HepG2 (cell line): ENCODE measurements at regions not wholly inside any gene's neighbourhood (a gene's known extent, or its start where the extent isn't known, plus 50 kb on each side); places are given as distances from the start of the nearest gene placed in this dataset.

ENCODE experiments used
- ATAC-seq: fragments of 200-7000 bp; cut with Tn5 transposase; 3 replicates; pipeline ENCODE4 v1.9.1; 2020; ENCODE audit warnings: mild to moderate bottlenecking, moderate library complexity
- BruUV-seq: library from RNA; stranded (reverse); fragments of 400-500 nt; replicated peaks from 2 replicates; lab custom pipeline; 2021; lab: Mats Ljungman, UMichigan
- CTCF ChIA-PET: fragments of 300-600 bp; formaldehyde crosslinking; extraction: SDS; loops from one replicate; lab custom pipeline; 2021; ENCODE audit warnings: low total read pairs, inconsistent platforms, low intra/inter-chr PET ratio; lab: Yijun Ruan, JAX
- POLR2A ChIA-PET: fragments of 350-600 bp; sonication (Branson Sonifier 250); formaldehyde crosslinking; loops from one replicate; lab custom pipeline; 2020; ENCODE audit warnings: antibody characterized with exemption, inconsistent platforms; lab: Yijun Ruan, JAX
- DNase-seq: peaks from one replicate; pipeline ENCODE4 v3.0.0-alpha.2; 2015; ENCODE audit warnings: low spot score
- FAIRE-seq: peaks from 3 replicates; lab custom pipeline; 2011; peaks lifted over from hg19 to GRCh38; lab: Jason Lieb, UNC
- H2AFZ ChIP-seq: one replicate; pipeline ENCODE4 v1.6.1; 2011; ENCODE audit warnings: low read length, inconsistent platforms
- H3K27ac ChIP-seq: fragments of 300-600 bp; 3 replicates; pipeline ENCODE4 v1.8.0; 2011; ENCODE audit warnings: mixed run types, mild to moderate bottlenecking, mixed read lengths, low read length, inconsistent platforms; ENCODE audit not compliant: insufficient read depth; ENCODE audit errors: extremely low read length
- H3K27me3 ChIP-seq, 2 experiments: fragments of 200-600 bp in 1 of 2; 2 replicates in 1 of 2; 3 replicates in 1 of 2; pipeline versions ENCODE4 v1.6.0 to v1.8.0; 2011; ENCODE audit warnings: low read length in 2 of 2, mild to moderate bottlenecking in 2 of 2, moderate library complexity in 2 of 2, inconsistent platforms in 1 of 2; ENCODE audit not compliant: insufficient read depth in 2 of 2, control insufficient read depth in 1 of 2
- H3K36me3 ChIP-seq, 2 experiments: fragments of 200-600 bp in 1 of 2; replicated peaks in 1 of 2; 2 replicates in 1 of 2; 3 replicates in 1 of 2; pipeline versions ENCODE4 v1.5.1 to v1.8.0; 2011; ENCODE audit warnings: low read length in 2 of 2, inconsistent platforms in 1 of 2; ENCODE audit not compliant: insufficient read depth in 2 of 2, control insufficient read depth in 1 of 2
- H3K4me1 ChIP-seq: 2 replicates; pipeline ENCODE4 v1.5.1; 2012; ENCODE audit warnings: low read length, inconsistent platforms; ENCODE audit not compliant: insufficient read depth
- H3K4me2 ChIP-seq: 2 replicates; pipeline ENCODE4 v1.6.0; 2011; ENCODE audit warnings: low read depth, low read length, inconsistent platforms
- H3K4me3 ChIP-seq, 3 experiments: fragments of 200-600 bp in 1 of 3; sonication (generic), shearing (Covaris generic) in 1 of 3; replicated peaks in 1 of 3; 2 replicates each; pipeline ENCODE4 v1.5.1; 2011 to 2016; ENCODE audit warnings: low read length in 3 of 3, inconsistent platforms in 2 of 3, low read depth in 2 of 3, mild to moderate bottlenecking in 2 of 3, control low read depth in 1 of 3, mixed read lengths in 1 of 3; ENCODE audit not compliant: insufficient read depth in 1 of 3
- H3K79me2 ChIP-seq: one replicate; pipeline ENCODE4 v1.6.1; 2011; ENCODE audit warnings: low read length, inconsistent platforms; ENCODE audit not compliant: insufficient read depth
- H3K9ac ChIP-seq: 2 replicates; pipeline ENCODE4 v1.6.0; 2011; ENCODE audit warnings: mild to moderate bottlenecking, low read depth, low read length, inconsistent platforms; ENCODE audit not compliant: insufficient read depth
- H3K9me3 ChIP-seq: 2 replicates; pipeline ENCODE4 v1.5.1; 2012; ENCODE audit warnings: mild to moderate bottlenecking, low read length
- H4K20me1 ChIP-seq: 2 replicates; pipeline ENCODE4 v1.6.0; 2011; ENCODE audit warnings: inconsistent platforms, mild to moderate bottlenecking, low read length, moderate library complexity; ENCODE audit not compliant: insufficient read depth
- CEBPB ChIP-seq: IDR thresholded peaks from 2 replicates; pipeline ENCODE4 v1.6.1; 2011; ENCODE audit warnings: low read depth, low read length, improper control_type of control experiment, borderline replicate concordance
- DZIP1 ChIP-seq: sonication (generic); formaldehyde crosslinking; IDR thresholded peaks from 2 replicates; pipeline ENCODE4 v1.5.0; 2020; ENCODE audit warnings: mild to moderate bottlenecking, missing genetic modification reagents
- FOXC1 ChIP-seq: sonication (generic); formaldehyde crosslinking; IDR thresholded peaks from 2 replicates; pipeline ENCODE4 v1.8.0; 2022; ENCODE audit warnings: mild to moderate bottlenecking, missing genetic modification reagents, borderline replicate concordance
- NFIB ChIP-seq: sonication (generic); formaldehyde crosslinking; IDR thresholded peaks from 2 replicates; pipeline ENCODE4 v1.9.0; 2021; ENCODE audit warnings: missing genetic modification reagents, mild to moderate bottlenecking, borderline replicate concordance
- PATZ1 ChIP-seq: sonication (generic); formaldehyde crosslinking; IDR thresholded peaks from 2 replicates; pipeline ENCODE4 v1.4.0; 2020; ENCODE audit warnings: missing genetic modification reagents
- SALL2 ChIP-seq: sonication (generic); formaldehyde crosslinking; IDR thresholded peaks from 2 replicates; pipeline ENCODE4 v1.8.1; 2023; ENCODE audit warnings: mild to moderate bottlenecking, missing genetic modification reagents, inconsistent platforms
- THAP9 ChIP-seq: sonication (generic); formaldehyde crosslinking; IDR thresholded peaks from 2 replicates; pipeline ENCODE4; 2020; ENCODE audit warnings: missing genetic modification reagents, mild to moderate bottlenecking, borderline replicate concordance
- ZHX2 ChIP-seq, 2 experiments: sonication (generic) in 1 of 2; formaldehyde crosslinking in 1 of 2; IDR thresholded peaks; 2 replicates each; pipeline versions ENCODE4 v1.6.1 to v1.9.0; 2014 to 2022; ENCODE audit warnings: antibody characterized with exemption in 1 of 2, borderline replicate concordance in 1 of 2, inconsistent platforms in 1 of 2, low read depth in 1 of 2, missing genetic modification reagents in 1 of 2
- ZNF143 ChIP-seq: sonication (generic); formaldehyde crosslinking; IDR thresholded peaks from 2 replicates; pipeline ENCODE4 v1.4.0; 2020; ENCODE audit warnings: missing genetic modification reagents
- ZNF530 ChIP-seq: sonication (generic); formaldehyde crosslinking; IDR thresholded peaks from 2 replicates; pipeline ENCODE4 v1.5.0; 2020; ENCODE audit warnings: low read depth, mild to moderate bottlenecking, missing genetic modification reagents
- WGBS: methylation state at CpG from one replicate; pipeline ENCODE4 v1.1.6; 2017; ENCODE audit warnings: low lambda C conversion rate; 5-methylcytosine and 5-hydroxymethylcytosine counted together
- in situ Hi-C: cut with HindIII; loops from 2 replicates; pipeline ENCODE4 v1.10.0; 2017; ENCODE audit warnings: low pct_unique_long_range_greater_than_20kb; ENCODE audit not compliant: extremely low pct_ligation_motif_present
- intact Hi-C: fragments of 100-400 bp; cut with micrococcal nuclease; formaldehyde crosslinking; loops from one replicate; pipeline ENCODE4 v1.10.0; 2022; ENCODE audit not compliant: unreplicated experiment

GRCh38 chr13:89796196-89796595, 1551.3 kb upstream of the MIR17HG start:
- no peaks in the 10 kb centered on the region for H3K4me1 ChIP-seq
- no peak overlapping the region for H3K9ac ChIP-seq
- H2AFZ ChIP-seq: no peak overlapping the region
- ChIA-PET CTCF (no interaction called here), POLR2A (no interaction called here)
- no peak for FAIRE-seq
- no peak overlapping the region for H3K27ac ChIP-seq
- no peaks in the 10 kb centered on the region for H3K9me3 ChIP-seq
- H3K4me2 ChIP-seq: no peak overlapping the region
- ATAC-seq: no peak
- H3K79me2 ChIP-seq: no peaks in the 10 kb centered on the region
- no peaks in the 10 kb centered on the region for H3K27me3 ChIP-seq
- WGBS: 4% methylated on average over 4 of the region's 4 CpGs
- no peak for DNase-seq
- intact Hi-C loops: no loop called here
- H3K4me3 ChIP-seq: no peak overlapping the region
- no TSS peak for BruUV-seq
- in situ Hi-C loops: no loop called here
- H3K36me3 ChIP-seq: no peaks in the 10 kb centered on the region
- no peaks in the 10 kb centered on the region for H4K20me1 ChIP-seq
- TF ChIP-seq CEBPB: no peak
- no peak for TF ChIP-seq ZNF530 (CRISPR knock-in tag)
- TF ChIP-seq NFIB (CRISPR knock-in tag): no peak
- no peak for TF ChIP-seq FOXC1
- no peak for TF ChIP-seq DZIP1 (CRISPR knock-in tag)
- TF ChIP-seq THAP9: no peak
- TF ChIP-seq PATZ1 (CRISPR knock-in tag): no peak
- TF ChIP-seq ZHX2 (IDR thresholded peaks at IDR 0.05; ENCODE audit: low read depth): no peak
- no peak for TF ChIP-seq ZHX2 (CRISPR knock-in tag; IDR thresholded peaks at IDR 0.05; ENCODE audit: borderline replicate concordance)
- TF ChIP-seq SALL2 (CRISPR knock-in tag): no peak
- TF ChIP-seq ZNF143: no peak
